ENCODE measurements at regions not wholly inside any gene's neighbourhood (a gene's known extent, or its start where the extent isn't known, plus 50 kb on each side); places are given as distances from the start of the nearest gene placed in this dataset.

DNA sequence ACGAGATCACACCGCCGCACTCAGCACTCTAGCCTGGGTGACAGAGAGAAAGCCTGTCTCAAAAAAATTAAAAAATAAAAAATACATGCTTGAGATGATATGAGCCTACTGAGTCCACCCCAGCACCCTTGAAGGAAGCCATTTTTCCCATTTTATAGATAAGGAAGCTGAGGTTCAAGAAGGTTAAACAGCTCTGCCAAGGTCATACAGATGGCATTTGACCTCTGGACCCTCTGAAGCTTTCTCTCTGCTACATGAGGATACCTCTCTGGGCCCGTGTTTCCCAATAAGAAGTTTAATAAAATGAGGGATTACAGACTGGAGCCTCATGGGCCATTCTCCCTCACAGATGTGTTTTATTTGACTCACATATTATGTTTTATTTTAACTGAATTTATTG lies 53.9 kb upstream of the PNMA1 start:
- 83% methylated on average over 4 of the region's 4 CpGs for WGBS
- Histone ChIP-seq H3K4me3 (no peak overlapping the region), H3K36me3 (no peaks in the 10 kb centered on the region), H3K27me3 (no peaks in the 10 kb centered on the region), H3K4me1 (peaks cover 93 to 97% (median 97%) of the 10 kb centered on the region in 4 donors), H3K27ac (replicated peaks in 1 of 4) (peak overlapping the region; percentile 63 to 75 (median 66)), H3K9me3 (no peaks in the 10 kb centered on the region)
- TF ChIP-seq POLR2A (IDR thresholded peaks at IDR 0.05; ENCODE audit: low read depth): no peak
- no peak for TF ChIP-seq EP300 (IDR thresholded peaks at IDR 0.05)
- TF ChIP-seq, protein P1, sequence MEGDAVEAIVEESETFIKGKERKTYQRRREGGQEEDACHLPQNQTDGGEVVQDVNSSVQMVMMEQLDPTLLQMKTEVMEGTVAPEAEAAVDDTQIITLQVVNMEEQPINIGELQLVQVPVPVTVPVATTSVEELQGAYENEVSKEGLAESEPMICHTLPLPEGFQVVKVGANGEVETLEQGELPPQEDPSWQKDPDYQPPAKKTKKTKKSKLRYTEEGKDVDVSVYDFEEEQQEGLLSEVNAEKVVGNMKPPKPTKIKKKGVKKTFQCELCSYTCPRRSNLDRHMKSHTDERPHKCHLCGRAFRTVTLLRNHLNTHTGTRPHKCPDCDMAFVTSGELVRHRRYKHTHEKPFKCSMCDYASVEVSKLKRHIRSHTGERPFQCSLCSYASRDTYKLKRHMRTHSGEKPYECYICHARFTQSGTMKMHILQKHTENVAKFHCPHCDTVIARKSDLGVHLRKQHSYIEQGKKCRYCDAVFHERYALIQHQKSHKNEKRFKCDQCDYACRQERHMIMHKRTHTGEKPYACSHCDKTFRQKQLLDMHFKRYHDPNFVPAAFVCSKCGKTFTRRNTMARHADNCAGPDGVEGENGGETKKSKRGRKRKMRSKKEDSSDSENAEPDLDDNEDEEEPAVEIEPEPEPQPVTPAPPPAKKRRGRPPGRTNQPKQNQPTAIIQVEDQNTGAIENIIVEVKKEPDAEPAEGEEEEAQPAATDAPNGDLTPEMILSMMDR (IDR thresholded peaks at IDR 0.05): no peak
- TF ChIP-seq POLR2AphosphoS5 (IDR thresholded peaks at IDR 0.05): no peak
- DNase-seq (ENCODE audit: extremely low spot score): no peak
- intact Hi-C loops (cut with DNase I): no loop called here

- no peaks in the 10 kb centered on the region for H3K9me3 ChIP-seq
- no peaks in the 10 kb centered on the region for H3K27me3 ChIP-seq
- H3K4me1 ChIP-seq: peaks cover 89 to 95% (median 93%) of the 10 kb centered on the region in 4 donors
- no peaks in the 10 kb centered on the region for H3K36me3 ChIP-seq
- TF ChIP-seq EP300 (IDR thresholded peaks at IDR 0.05): no peak
- TF ChIP-seq POLR2AphosphoS5 (IDR thresholded peaks at IDR 0.05): peak; percentile 21 to 34
- TF ChIP-seq, protein P1 (IDR thresholded peaks at IDR 0.05): no peak
- TF ChIP-seq POLR2A (IDR thresholded peaks at IDR 0.05; ENCODE audit: low read depth): no peak
- H3K27ac ChIP-seq (replicated peaks in 1 of 4): peak overlapping the region; percentile 46 to 98 (median 89)
- no peak overlapping the region for H3K4me3 ChIP-seq
- WGBS: 18% methylated on average over 8 of the region's 8 CpGs
- no peak for DNase-seq (ENCODE audit: extremely low spot score)
- intact Hi-C loops (cut with DNase I): no loop called here
These were observed 50.5 kb upstream of the PNMA1 start for GRCh38 chr14:73764406-73765280.
